Activated naive CD8-positive, alpha-beta T cell (primary cell): ENCODE measurements at regions not wholly inside any gene's neighbourhood (a gene's known extent, or its start where the extent isn't known, plus 50 kb on each side); places are given as distances from the start of the nearest gene placed in this dataset.

Experiments used
- H3K27ac Mint-ChIP-seq: one replicate; pipeline ENCODE4 v1.8.0; 2021; ENCODE audit warnings: mixed read lengths
- H3K27me3 Mint-ChIP-seq: one replicate; pipeline ENCODE4 v1.8.0; 2021; ENCODE audit warnings: mixed read lengths
- H3K36me3 Mint-ChIP-seq: one replicate; pipeline ENCODE4 v1.8.0; 2021; ENCODE audit warnings: mixed read lengths
- H3K4me1 Mint-ChIP-seq: one replicate; pipeline ENCODE4 v1.8.0; 2021; ENCODE audit warnings: low read depth, mixed read lengths
- H3K4me3 Mint-ChIP-seq: one replicate; pipeline ENCODE4 v1.8.0; 2021; ENCODE audit warnings: mild to moderate bottlenecking, mixed read lengths
- H3K9me3 Mint-ChIP-seq: one replicate; pipeline ENCODE4 v1.8.0; 2021; ENCODE audit warnings: low read depth, mixed read lengths

DNA sequence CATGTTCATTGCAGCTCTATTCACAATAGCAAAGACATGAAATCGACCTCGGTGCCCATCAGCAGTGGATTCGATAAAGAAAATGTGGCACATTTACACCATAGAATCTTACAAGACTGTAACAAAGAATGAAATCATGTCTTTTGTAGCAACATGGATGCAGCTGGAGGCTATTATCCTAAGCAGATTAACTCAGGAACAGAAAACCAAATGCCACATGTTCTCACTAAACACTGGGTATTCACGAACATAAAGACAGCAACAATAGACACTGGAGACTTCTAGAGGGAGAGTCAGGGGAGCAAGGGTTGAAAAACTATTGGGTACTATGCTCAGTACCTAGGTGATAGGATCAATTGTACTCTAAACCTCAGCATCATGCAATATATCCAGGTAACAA is 180.5 kb downstream of the PPP1R2C start:
- H3K4me1 Mint-ChIP-seq: no peaks in the 10 kb centered on the region
- no peak overlapping the region for H3K4me3 Mint-ChIP-seq
- no peaks in the 10 kb centered on the region for H3K9me3 Mint-ChIP-seq
- H3K27me3 Mint-ChIP-seq: no peaks in the 10 kb centered on the region
- no peaks in the 10 kb centered on the region for H3K36me3 Mint-ChIP-seq
- H3K27ac Mint-ChIP-seq: no peak overlapping the region

DNA sequence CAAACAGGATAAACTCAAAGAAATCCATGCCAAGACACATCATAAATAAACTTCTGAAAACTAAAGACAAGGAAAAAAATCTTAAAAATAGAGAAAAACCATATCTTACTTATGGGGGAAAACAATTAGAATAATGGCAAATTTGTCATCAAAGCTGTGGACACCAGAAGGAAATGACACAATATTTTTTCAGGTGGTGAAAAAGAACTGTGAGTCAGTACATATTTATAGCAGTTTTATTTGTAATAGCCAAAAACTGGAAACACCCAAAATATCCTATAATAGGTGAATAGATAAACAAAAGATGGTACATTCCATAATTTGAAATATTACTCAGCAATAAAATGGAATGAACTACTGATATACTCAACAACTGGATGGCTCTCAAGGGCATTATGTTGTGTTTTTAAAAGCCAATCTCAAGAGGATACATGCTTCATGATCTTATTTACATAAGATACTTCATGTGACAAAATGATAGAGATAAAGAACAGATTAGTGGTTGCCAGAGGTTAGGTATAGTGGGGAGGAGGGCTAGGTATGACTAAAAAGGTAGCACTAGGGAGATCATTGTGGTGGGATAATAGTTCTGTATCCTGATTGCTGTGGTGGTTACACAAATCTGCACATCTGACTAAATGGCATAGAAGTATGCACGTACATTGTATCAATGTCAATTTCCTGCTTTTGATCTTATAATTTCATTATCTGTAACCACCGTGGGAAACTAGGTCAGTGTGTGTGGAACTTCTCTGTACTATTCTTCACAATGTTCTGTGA is 191.9 kb downstream of the PPP1R2C start:
- Mint-ChIP-seq H3K4me1 (peaks cover 12% of the 10 kb centered on the region), H3K36me3 (peaks cover 2% of the 10 kb centered on the region), H3K4me3 (peak overlapping the region; percentile 25), H3K9me3 (no peaks in the 10 kb centered on the region), H3K27me3 (no peaks in the 10 kb centered on the region), H3K27ac (no peak overlapping the region)

DNA sequence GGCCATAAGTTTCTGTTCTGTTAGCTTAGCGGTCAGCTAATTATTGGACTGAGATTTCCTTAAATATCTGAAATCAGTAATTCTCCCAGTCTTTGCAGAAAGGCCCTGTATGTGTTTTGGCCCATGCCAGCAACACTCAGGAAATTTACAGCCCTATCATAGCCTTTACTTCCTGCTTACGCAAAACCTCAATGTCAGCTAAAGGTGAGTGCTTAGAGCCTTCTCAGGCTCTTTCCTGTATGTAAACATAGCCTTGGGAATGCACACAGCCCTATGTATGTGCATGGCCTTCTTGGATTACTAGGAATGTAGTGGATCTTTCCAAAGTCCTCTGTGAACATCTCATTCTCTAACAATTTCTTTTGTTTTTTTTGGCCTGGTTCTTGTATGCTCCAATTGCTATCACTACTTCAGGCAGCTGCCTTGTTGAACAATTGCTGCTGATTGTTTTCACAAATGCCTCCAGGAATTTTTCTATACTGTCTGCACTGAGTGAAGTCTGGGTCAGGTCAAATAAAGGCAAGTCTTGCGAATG is 200.0 kb downstream of the PPP1R2C start:
- no peak overlapping the region for H3K27ac Mint-ChIP-seq
- H3K27me3 Mint-ChIP-seq: no peaks in the 10 kb centered on the region
- peaks cover 3% of the 10 kb centered on the region for H3K9me3 Mint-ChIP-seq
- H3K36me3 Mint-ChIP-seq: peaks cover 4% of the 10 kb centered on the region
- peaks cover 13% of the 10 kb centered on the region for H3K4me1 Mint-ChIP-seq
- no peak overlapping the region for H3K4me3 Mint-ChIP-seq

DNA sequence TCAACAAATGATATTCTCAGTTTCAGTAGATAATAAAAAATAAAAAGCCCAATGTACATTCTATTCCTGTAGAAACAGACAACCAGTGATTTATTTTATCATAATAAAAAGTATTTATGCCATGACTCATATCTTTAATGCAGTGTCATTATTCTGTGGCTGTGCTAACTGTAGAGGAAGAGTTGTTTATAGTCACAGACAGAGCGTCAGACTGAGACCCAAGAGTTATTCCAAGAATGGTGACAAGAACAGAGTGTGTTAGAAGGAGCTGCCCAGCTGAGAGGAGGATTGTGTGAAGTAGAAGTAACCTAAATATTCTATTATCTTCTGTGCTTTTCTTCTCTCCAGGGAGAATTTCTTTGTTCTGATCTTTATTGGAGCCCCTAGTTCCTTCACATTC is 210.7 kb downstream of the PPP1R2C start:
- no peak overlapping the region for H3K27ac Mint-ChIP-seq
- no peaks in the 10 kb centered on the region for H3K27me3 Mint-ChIP-seq

DNA sequence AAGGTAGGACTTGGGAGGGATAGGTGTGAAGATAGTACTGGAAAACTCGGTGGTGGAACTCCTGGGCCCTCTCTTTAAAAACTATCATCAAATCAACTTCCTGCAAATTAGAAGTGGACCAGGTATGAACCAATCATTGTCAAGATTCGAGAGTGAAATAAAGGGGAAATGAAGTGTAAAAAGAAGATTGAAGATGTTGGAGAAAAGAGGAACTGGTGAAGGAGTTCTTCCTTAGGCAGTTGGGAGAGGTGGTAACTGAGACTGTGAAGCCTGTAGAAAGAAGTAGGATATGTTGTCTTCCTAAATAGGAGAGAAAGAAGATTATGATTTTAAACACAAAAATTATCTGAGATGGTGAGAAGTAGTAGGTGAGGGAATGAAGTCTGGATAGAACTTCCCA is 212.2 kb downstream of the PPP1R2C start:
- Mint-ChIP-seq H3K4me1 (no peaks in the 10 kb centered on the region), H3K9me3 (no peaks in the 10 kb centered on the region), H3K27ac (no peak overlapping the region), H3K36me3 (no peaks in the 10 kb centered on the region), H3K4me3 (no peak overlapping the region), H3K27me3 (no peaks in the 10 kb centered on the region)

More for the DNA sequence above, 210.7 kb downstream of the PPP1R2C start:
- H3K36me3 Mint-ChIP-seq: no peaks in the 10 kb centered on the region
- H3K4me1 Mint-ChIP-seq: no peaks in the 10 kb centered on the region
- no peaks in the 10 kb centered on the region for H3K9me3 Mint-ChIP-seq
- H3K4me3 Mint-ChIP-seq: no peak overlapping the region

DNA sequence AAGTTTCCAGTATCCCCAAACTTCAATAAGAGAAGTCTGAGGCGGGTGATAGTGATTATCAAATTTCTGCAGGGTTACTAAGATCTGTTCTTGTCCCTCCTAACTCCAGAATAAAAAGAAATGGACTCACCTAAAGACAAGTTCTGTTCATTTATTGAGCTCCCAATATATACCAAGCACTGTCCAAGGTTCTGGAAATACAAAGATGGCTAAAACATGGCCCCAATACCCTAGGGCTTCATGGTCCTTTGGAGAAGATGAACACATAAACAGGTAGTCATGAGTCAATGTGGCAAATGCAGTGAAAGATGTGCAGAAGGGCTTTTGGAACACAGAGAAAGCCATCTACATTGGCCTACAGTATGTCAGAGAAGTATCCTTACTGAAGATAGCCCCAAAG is 231.2 kb downstream of the PPP1R2C start:
- H3K4me1 Mint-ChIP-seq: peaks cover 3% of the 10 kb centered on the region
- peaks cover 3% of the 10 kb centered on the region for H3K36me3 Mint-ChIP-seq
- peaks cover 3% of the 10 kb centered on the region for H3K9me3 Mint-ChIP-seq
- no peaks in the 10 kb centered on the region for H3K27me3 Mint-ChIP-seq
- no peak overlapping the region for H3K27ac Mint-ChIP-seq
- H3K4me3 Mint-ChIP-seq: no peak overlapping the region

DNA sequence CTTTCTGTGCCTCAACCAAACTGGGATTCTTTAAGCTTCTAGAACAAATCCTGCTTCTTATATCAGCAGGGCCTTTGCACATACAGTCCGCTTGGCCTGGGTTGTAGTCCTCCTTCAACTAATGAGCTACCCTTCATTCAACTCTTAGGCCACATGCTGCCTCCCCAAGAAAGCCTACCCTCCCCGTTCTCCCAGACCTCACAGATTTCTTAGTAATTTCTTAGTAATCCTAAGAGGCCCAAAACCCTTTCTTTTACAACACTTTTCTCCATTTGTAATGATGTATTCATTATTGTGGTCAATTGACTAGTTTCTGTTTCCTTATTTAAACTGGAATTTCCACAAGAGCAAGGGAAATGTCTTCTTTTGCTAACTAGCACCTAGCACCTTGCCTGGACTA is 233.1 kb downstream of the PPP1R2C start:
- Mint-ChIP-seq H3K9me3 (peaks cover 3% of the 10 kb centered on the region), H3K4me3 (no peak overlapping the region), H3K4me1 (peaks cover 3% of the 10 kb centered on the region), H3K27me3 (no peaks in the 10 kb centered on the region), H3K27ac (no peak overlapping the region), H3K36me3 (peaks cover 3% of the 10 kb centered on the region)

DNA sequence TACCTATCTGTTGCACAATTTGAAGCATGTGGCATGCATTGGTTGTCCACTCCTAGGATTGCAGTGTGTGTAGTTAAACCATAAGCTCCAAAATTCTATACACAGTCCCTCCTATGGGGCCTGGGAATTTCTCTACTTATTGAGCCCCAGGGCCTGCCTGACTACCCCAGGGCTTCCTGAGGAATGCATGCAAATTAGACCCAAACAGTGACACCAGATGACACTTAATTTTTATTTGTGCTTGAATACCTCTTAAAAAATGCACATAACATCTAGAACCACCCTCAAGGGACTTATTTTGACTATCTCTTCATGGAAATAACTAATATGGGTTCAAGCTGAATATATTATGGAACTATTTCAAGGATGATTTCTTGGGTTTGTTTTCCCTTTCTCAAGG is 236.4 kb downstream of the PPP1R2C start:
- no peaks in the 10 kb centered on the region for H3K9me3 Mint-ChIP-seq
- H3K4me1 Mint-ChIP-seq: peaks cover 4% of the 10 kb centered on the region
- H3K27ac Mint-ChIP-seq: no peak overlapping the region
- H3K4me3 Mint-ChIP-seq: no peak overlapping the region
- H3K27me3 Mint-ChIP-seq: no peaks in the 10 kb centered on the region
- peaks cover 3% of the 10 kb centered on the region for H3K36me3 Mint-ChIP-seq

DNA sequence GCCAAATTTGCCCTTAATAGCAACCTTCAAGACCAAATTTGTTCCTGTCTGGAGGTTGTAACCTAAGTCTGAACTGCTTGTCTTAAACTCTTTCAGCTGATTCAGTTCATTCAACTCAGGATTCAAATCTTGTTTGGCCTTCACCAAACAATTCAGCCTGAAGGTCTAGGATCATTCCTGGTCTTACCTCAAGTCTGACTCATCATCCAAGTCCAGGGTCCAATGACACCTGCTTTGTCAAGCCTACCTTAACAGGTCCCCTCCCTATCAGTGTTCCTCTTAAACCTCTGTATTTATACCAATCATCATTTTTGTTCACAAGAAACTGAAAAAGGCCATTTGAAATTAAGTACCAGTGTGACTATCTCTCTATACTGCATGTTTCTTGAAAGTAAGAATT is 237.8 kb downstream of the PPP1R2C start:
- peaks cover 4% of the 10 kb centered on the region for H3K4me1 Mint-ChIP-seq

DNA sequence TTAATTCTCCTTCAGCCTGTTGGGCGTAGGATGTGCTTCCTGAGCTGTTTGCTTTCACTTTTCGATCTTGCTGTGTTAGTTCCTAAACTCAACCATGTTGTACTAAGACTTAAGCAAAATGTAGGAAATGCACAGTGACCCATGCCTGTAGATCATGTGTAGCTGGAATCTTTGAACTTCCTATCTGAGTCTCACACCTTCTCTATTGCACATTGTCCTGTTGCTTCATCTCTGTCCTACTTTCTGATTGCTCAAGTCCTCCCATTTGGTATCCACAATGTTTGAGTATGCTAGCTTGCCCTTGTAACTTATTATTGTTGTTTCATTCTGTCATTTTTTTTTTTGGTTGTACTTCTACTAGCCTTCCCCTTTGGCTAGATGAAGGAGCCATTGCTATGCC is 239.6 kb downstream of the PPP1R2C start:
- Mint-ChIP-seq H3K4me3 (no peak overlapping the region), H3K27me3 (no peaks in the 10 kb centered on the region), H3K27ac (no peak overlapping the region), H3K9me3 (no peaks in the 10 kb centered on the region), H3K36me3 (no peaks in the 10 kb centered on the region), H3K4me1 (peaks cover 1% of the 10 kb centered on the region)

More for the DNA sequence above, 237.8 kb downstream of the PPP1R2C start:
- H3K4me3 Mint-ChIP-seq: no peak overlapping the region
- no peak overlapping the region for H3K27ac Mint-ChIP-seq
- H3K9me3 Mint-ChIP-seq: no peaks in the 10 kb centered on the region
- H3K36me3 Mint-ChIP-seq: peaks cover 3% of the 10 kb centered on the region
- no peaks in the 10 kb centered on the region for H3K27me3 Mint-ChIP-seq

DNA sequence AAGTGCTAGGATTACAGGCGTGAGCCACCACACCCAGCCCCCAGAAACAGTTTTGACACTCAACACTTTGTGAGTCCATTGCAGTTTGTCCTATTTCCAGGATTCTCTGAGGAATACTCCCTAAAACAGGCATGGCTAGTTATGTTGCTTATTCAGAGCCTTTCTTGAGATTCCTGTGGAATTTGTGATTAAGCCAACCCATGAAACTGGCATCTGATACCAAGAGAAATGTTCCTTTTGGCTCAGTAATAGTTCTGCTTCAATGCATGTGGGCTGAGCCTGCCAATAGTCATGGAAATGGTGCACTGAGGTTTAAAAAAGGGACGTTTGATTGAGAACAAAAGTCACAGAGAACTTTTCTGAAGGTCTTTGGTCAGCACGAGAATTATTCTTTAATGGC is 241.7 kb downstream of the PPP1R2C start:
- H3K27ac Mint-ChIP-seq: no peak overlapping the region
- H3K4me3 Mint-ChIP-seq: no peak overlapping the region
- no peaks in the 10 kb centered on the region for H3K36me3 Mint-ChIP-seq
- peaks cover 9% of the 10 kb centered on the region for H3K4me1 Mint-ChIP-seq
- H3K27me3 Mint-ChIP-seq: no peaks in the 10 kb centered on the region
- H3K9me3 Mint-ChIP-seq: no peaks in the 10 kb centered on the region

DNA sequence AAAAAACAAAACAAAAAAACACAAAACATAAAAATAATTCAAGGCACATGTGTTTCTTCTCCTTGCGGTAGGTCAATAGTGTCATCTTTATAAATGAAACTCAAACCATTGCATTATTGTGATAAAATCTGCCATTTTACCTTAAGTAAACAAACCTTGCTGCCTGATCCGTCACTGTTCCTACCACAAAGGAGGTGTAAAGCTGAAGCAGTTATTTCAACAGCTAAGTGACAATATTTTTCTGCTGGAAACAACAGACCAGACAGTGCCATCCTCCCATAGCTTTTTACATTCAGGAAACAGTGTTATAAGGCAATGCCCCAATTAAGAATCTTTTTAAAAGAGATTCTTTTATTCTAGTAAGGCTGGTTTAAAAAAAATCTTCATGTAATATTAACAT is 242.7 kb downstream of the PPP1R2C start:
- peaks cover 16% of the 10 kb centered on the region for H3K4me1 Mint-ChIP-seq
- H3K27me3 Mint-ChIP-seq: no peaks in the 10 kb centered on the region
- H3K9me3 Mint-ChIP-seq: no peaks in the 10 kb centered on the region
- no peak overlapping the region for H3K4me3 Mint-ChIP-seq
- H3K27ac Mint-ChIP-seq: no peak overlapping the region
- H3K36me3 Mint-ChIP-seq: no peaks in the 10 kb centered on the region

DNA sequence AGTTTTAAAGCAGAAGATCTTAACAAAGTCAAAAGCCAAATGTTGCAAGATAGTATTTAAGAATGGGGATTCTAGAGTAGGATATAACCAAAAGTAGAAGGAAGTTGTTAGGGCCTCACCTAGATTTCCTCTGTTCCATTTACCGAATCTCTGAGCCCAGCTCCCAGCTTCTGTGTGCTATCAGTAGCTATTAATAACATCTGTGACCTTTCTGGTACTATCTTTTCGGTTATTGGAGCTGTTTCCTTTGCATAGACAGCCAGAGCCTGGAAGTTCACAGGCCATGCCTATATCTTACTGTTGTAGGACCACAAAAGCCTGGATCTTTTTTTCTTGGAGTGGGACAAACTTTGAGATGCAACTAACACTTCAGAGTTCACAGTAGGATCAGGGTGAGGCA is 244.2 kb downstream of the PPP1R2C start:
- no peaks in the 10 kb centered on the region for H3K27me3 Mint-ChIP-seq
- H3K27ac Mint-ChIP-seq: no peak overlapping the region
- no peaks in the 10 kb centered on the region for H3K9me3 Mint-ChIP-seq
- peaks cover 17% of the 10 kb centered on the region for H3K4me1 Mint-ChIP-seq
- H3K4me3 Mint-ChIP-seq: no peak overlapping the region
- no peaks in the 10 kb centered on the region for H3K36me3 Mint-ChIP-seq

DNA sequence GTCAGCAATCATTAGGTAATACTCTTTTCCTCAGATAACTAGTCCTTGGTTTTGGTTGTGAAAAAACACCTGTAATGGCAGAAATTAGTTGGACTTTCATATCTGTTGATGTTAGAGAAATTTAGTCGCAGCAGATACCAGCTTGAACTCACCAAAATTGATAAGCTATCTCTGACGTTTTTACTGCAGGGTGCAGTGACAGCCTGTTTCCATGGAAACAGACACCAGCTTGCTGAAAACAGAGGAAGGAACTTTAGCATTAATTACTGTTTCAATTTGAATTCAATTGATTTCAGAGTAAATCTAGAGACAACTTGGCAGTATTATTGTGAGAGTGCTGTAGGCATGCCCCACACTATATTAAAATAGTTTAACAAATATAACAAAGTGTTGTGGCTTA is 246.5 kb downstream of the PPP1R2C start:
- no peaks in the 10 kb centered on the region for H3K9me3 Mint-ChIP-seq

DNA sequence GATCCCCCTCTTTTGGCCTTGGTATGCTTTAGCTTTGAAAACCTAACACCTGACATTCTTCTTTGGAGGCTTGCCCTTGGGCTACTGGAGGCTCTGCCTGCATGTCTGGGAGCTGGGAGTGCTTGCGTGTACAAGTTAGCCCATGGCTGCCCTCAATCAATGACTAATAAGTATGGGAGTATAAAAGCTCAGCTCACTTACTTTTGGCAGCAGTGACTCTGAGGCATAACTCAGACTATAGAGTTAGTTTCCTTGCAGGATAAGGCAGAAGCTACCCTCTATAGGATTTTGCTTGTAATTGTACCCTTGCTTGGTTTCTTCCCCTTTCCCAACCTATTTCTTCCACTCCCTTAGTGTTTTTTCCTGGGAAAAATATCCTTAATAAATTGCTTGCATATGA is 247.9 kb downstream of the PPP1R2C start:
- Mint-ChIP-seq H3K36me3 (no peaks in the 10 kb centered on the region), H3K9me3 (no peaks in the 10 kb centered on the region), H3K4me3 (no peak overlapping the region), H3K4me1 (peaks cover 15% of the 10 kb centered on the region), H3K27me3 (no peaks in the 10 kb centered on the region), H3K27ac (no peak overlapping the region)

More for the DNA sequence above, 246.5 kb downstream of the PPP1R2C start:
- Mint-ChIP-seq H3K27ac (no peak overlapping the region), H3K4me1 (peaks cover 15% of the 10 kb centered on the region), H3K4me3 (no peak overlapping the region), H3K36me3 (no peaks in the 10 kb centered on the region), H3K27me3 (no peaks in the 10 kb centered on the region)

DNA sequence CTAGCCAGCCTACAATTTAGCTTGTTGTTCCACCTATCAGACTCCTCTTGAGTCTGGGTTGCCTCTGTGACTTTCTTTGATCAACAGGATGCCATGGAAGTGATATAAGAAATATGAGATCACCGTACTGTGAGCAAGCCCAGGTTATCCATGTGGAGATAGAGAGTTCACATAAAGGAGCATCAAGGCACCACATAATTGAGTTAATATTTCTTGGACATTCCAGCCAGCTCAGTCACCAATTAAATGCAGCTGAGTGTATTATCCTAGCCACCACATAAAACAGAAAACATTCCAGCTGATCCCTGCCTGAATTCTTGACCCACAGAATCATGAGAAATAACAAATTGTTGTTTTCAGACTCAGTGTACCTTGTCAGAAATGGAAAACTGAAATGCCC is 253.6 kb downstream of the PPP1R2C start:
- no peaks in the 10 kb centered on the region for H3K4me1 Mint-ChIP-seq
- no peaks in the 10 kb centered on the region for H3K27me3 Mint-ChIP-seq
- H3K36me3 Mint-ChIP-seq: no peaks in the 10 kb centered on the region
- H3K9me3 Mint-ChIP-seq: no peaks in the 10 kb centered on the region
- H3K27ac Mint-ChIP-seq: no peak overlapping the region
- no peak overlapping the region for H3K4me3 Mint-ChIP-seq
